WERI-Rb-1 (cell line): ENCODE measurements at regions not wholly inside any gene's neighbourhood (a gene's known extent, or its start where the extent isn't known, plus 50 kb on each side); places are given as distances from the start of the nearest gene placed in this dataset.

Experiments used
- DNase-seq: peaks from one replicate; pipeline ENCODE4 v3.0.0-alpha.2; 2020
- H3K27ac ChIP-seq: fragments of 250-450 bp; sonication (Bioruptor Pico); 2 replicates; pipeline ENCODE4 v1.5.1; 2020; ENCODE audit warnings: mild to moderate bottlenecking, moderate library complexity
- H3K27me3 ChIP-seq: fragments of 250-450 bp; sonication (Bioruptor Pico); 2 replicates; pipeline ENCODE4 v1.5.1; 2021; ENCODE audit warnings: mild to moderate bottlenecking, low read depth, moderate library complexity; ENCODE audit not compliant: insufficient read depth, severe bottlenecking
- H3K36me3 ChIP-seq: fragments of 250-450 bp; sonication (Bioruptor Pico); 2 replicates; pipeline ENCODE4 v1.5.1; 2020; ENCODE audit warnings: mild to moderate bottlenecking, moderate library complexity
- H3K4me3 ChIP-seq: 2 replicates; pipeline ENCODE4 v1.5.1; 2011; ENCODE audit warnings: low read depth, mild to moderate bottlenecking, control low read depth, low read length
- H3K9me3 ChIP-seq: fragments of 250-450 bp; sonication (Bioruptor Pico); 2 replicates; pipeline ENCODE4 v1.5.1; 2021; ENCODE audit warnings: mild to moderate bottlenecking, moderate library complexity; ENCODE audit not compliant: severe bottlenecking
- CTCF ChIP-seq: IDR thresholded peaks from 2 replicates; pipeline ENCODE4 v1.5.1; 2011; ENCODE audit warnings: low read depth, mild to moderate bottlenecking, control low read depth, inconsistent platforms, low read length

- Histone ChIP-seq H3K27ac (no peak overlapping the region), H3K27me3 (peaks cover 2% of the 10 kb centered on the region), H3K4me3 (no peak overlapping the region), H3K9me3 (no peaks in the 10 kb centered on the region), H3K36me3 (no peaks in the 10 kb centered on the region)
- no peak for DNase-seq
- no peak for TF ChIP-seq CTCF
Observed at GRCh38 chr3:132847849-132848625, 125.8 kb upstream of the NPHP3 start.

GRCh38 chr3:132843851-132844553, 121.8 kb upstream of the NPHP3 start:
- DNase-seq = no peak
- H3K36me3 ChIP-seq = no peaks in the 10 kb centered on the region
- TF ChIP-seq CTCF = no peak
- H3K4me3 ChIP-seq = no peak overlapping the region
- no peak overlapping the region for H3K27ac ChIP-seq
- H3K9me3 ChIP-seq = no peaks in the 10 kb centered on the region
- H3K27me3 ChIP-seq = peaks cover 2% of the 10 kb centered on the region

- H3K9me3 ChIP-seq = no peaks in the 10 kb centered on the region
- H3K36me3 ChIP-seq = no peaks in the 10 kb centered on the region
- peaks cover 2% of the 10 kb centered on the region for H3K27me3 ChIP-seq
- DNase-seq = no peak
- no peak overlapping the region for H3K27ac ChIP-seq
- H3K4me3 ChIP-seq = no peak overlapping the region
- no peak for TF ChIP-seq CTCF
Observed at GRCh38 chr3:132843349-132843748, 121.1 kb upstream of the NPHP3 start.

GRCh38 chr3:132841621-132842020, 119.4 kb upstream of the NPHP3 start:
- H3K27me3 ChIP-seq = peaks cover 2% of the 10 kb centered on the region
- no peak for DNase-seq
- TF ChIP-seq CTCF = no peak
- H3K36me3 ChIP-seq = no peaks in the 10 kb centered on the region
- no peaks in the 10 kb centered on the region for H3K9me3 ChIP-seq
- no peak overlapping the region for H3K4me3 ChIP-seq
- no peak overlapping the region for H3K27ac ChIP-seq

GRCh38 chr3:132840201-132840700, 118.0 kb upstream of the NPHP3 start:
- no peak for TF ChIP-seq CTCF
- Histone ChIP-seq H3K27me3 (no peaks in the 10 kb centered on the region), H3K9me3 (no peaks in the 10 kb centered on the region), H3K27ac (no peak overlapping the region), H3K36me3 (no peaks in the 10 kb centered on the region), H3K4me3 (no peak overlapping the region)
- no peak for DNase-seq
